ENCODE measurements at regions not wholly inside any gene's neighbourhood (a gene's known extent, or its start where the extent isn't known, plus 50 kb on each side); places are given as distances from the start of the nearest gene placed in this dataset.

DNA sequence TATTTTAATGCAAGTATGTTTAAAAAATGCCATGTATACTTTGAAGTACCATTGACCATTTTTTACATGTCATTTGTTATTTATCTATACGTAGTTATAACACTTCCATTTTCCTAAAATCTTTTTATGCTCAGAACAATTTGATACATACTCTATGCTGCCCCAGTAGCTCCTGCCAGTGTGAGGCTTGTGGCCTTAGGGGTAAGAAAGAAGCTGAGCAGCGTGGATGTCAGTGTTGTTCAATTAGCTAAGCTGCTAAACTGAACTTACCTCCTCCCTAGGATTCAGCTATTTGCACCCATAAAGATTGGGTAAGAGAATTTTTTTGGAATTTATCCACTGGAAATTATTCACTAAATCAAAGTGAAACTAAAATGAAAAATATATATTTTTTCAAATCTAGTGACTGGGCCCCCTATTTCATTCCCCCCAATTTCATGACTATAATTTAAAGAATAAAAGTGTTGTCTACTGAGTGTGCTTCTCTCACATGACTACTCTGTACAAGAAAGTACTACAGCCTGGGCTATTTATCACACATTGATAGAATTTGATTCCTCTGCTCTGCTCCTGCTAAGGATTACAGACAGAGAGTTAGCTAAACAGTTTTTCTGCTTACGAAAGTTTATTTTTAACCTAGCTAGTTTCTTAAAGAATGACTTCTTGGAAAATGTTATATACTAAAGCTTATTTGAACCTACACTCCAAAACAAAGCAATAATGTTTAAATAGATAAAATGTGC lies 1030.3 kb upstream of the ADGRL4 start:
- no peak for DNase-seq
- H3K27me3 ChIP-seq, result no peaks in the 10 kb centered on the region
- no peak for TF ChIP-seq POLR2A (IDR thresholded peaks at IDR 0.05)
- TF ChIP-seq, protein P1, sequence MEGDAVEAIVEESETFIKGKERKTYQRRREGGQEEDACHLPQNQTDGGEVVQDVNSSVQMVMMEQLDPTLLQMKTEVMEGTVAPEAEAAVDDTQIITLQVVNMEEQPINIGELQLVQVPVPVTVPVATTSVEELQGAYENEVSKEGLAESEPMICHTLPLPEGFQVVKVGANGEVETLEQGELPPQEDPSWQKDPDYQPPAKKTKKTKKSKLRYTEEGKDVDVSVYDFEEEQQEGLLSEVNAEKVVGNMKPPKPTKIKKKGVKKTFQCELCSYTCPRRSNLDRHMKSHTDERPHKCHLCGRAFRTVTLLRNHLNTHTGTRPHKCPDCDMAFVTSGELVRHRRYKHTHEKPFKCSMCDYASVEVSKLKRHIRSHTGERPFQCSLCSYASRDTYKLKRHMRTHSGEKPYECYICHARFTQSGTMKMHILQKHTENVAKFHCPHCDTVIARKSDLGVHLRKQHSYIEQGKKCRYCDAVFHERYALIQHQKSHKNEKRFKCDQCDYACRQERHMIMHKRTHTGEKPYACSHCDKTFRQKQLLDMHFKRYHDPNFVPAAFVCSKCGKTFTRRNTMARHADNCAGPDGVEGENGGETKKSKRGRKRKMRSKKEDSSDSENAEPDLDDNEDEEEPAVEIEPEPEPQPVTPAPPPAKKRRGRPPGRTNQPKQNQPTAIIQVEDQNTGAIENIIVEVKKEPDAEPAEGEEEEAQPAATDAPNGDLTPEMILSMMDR (IDR thresholded peaks at IDR 0.05), result no peak
- no peak overlapping the region for H3K4me3 ChIP-seq
- no peaks in the 10 kb centered on the region for H3K36me3 ChIP-seq
- H3K27ac ChIP-seq, result no peak overlapping the region
- H3K9me3 ChIP-seq, result no peaks in the 10 kb centered on the region
- no peaks in the 10 kb centered on the region for H3K4me1 ChIP-seq

DNA sequence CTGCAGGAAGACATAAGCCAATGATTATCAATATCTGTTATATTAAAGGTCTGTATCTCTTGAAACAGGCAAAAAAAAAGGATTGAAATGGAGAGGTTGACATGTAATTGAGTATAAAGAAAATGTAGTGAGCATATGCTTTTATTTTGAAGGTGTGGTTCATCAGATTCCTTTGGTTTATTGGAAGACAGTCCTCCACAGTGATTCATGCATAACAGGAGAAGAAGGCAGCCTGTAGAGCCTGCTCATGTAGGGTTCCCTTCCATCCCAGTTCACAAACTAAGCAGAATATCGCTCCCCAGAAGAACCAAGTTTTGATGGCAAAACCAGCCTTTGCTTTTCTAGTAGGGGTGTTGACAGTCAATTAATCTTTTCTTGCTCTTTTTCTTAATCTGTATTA lies 1016.8 kb upstream of the ADGRL4 start:
- Histone ChIP-seq H3K4me1 (no peaks in the 10 kb centered on the region), H3K27me3 (no peaks in the 10 kb centered on the region), H3K36me3 (no peaks in the 10 kb centered on the region), H3K9me3 (no peaks in the 10 kb centered on the region), H3K27ac (no peak overlapping the region), H3K4me3 (no peak overlapping the region)
- no peak for DNase-seq
- TF ChIP-seq, protein P1 (IDR thresholded peaks at IDR 0.05), result no peak
- no peak for TF ChIP-seq POLR2A (IDR thresholded peaks at IDR 0.05)

DNA sequence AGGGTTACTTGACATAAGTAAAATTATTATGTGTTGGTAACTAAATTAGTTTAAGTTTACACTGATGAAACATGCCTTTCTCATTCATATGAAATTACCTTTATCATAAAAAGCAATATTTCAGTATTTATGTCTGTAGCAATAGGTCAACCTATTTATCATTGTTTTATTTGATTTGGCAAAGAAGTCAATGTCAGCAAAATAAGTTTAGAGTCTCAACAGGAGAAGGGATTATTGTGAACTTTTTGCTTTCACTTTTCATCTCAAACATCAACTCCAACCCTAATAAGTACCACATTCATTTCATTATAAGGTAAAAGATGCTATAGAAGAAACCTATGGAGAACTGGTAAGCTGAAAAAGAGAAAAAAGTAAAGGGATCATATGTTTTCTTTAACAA lies 1015.4 kb upstream of the ADGRL4 start:
- H3K4me3 ChIP-seq, result no peak overlapping the region
- TF ChIP-seq, protein P1 (IDR thresholded peaks at IDR 0.05), result no peak
- TF ChIP-seq POLR2A (IDR thresholded peaks at IDR 0.05), result no peak
- no peaks in the 10 kb centered on the region for H3K4me1 ChIP-seq
- no peaks in the 10 kb centered on the region for H3K9me3 ChIP-seq
- no peak for DNase-seq
- H3K36me3 ChIP-seq, result no peaks in the 10 kb centered on the region
- H3K27ac ChIP-seq, result no peak overlapping the region
- no peaks in the 10 kb centered on the region for H3K27me3 ChIP-seq

DNA sequence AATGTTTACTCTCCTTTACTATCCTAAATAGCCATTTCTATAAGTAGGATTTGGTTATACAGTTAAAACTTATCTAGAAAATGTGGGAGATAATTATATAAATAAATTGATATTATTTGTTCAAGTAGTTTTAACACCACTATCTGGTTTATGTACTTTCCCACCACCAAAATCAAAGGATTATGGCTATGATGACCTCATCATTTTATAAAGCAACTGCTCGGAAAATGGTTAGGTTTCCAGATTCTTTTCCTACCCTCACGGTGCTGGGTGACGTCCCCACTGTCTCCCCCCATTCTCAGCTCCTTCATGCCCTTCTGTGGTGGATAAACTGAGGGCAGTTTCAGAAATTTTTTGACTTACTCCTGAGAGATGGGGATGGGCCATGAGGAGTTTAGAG lies 1011.8 kb upstream of the ADGRL4 start:
- Histone ChIP-seq H3K27ac (no peak overlapping the region), H3K4me1 (no peaks in the 10 kb centered on the region), H3K27me3 (no peaks in the 10 kb centered on the region), H3K9me3 (no peaks in the 10 kb centered on the region), H3K4me3 (no peak overlapping the region), H3K36me3 (no peaks in the 10 kb centered on the region)
- no peak for DNase-seq
- no peak for TF ChIP-seq POLR2A (IDR thresholded peaks at IDR 0.05)
- TF ChIP-seq, protein P1 (IDR thresholded peaks at IDR 0.05), result no peak

DNA sequence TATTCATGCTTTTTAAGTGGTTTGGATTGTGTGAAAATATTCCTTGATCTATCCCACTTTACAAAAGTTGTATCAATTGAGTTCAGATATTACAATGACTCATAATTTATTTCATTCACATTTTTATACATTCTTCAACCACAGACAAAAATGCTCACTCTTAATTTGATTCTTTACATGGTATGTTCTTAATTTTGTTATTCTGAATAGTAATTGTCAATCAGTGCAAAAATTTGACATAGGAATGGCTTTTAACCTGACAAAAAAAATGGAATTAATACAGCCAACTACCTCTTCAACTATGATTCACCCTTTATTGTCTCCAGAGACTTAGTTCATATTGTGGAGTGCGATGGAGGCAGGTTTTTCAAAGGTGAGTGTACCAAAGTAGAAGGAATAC lies 1002.4 kb upstream of the ADGRL4 start:
- Histone ChIP-seq H3K9me3 (no peaks in the 10 kb centered on the region), H3K4me1 (no peaks in the 10 kb centered on the region), H3K27ac (no peak overlapping the region), H3K4me3 (no peak overlapping the region), H3K36me3 (no peaks in the 10 kb centered on the region), H3K27me3 (no peaks in the 10 kb centered on the region)
- TF ChIP-seq, protein P1 (IDR thresholded peaks at IDR 0.05), result no peak
- no peak for TF ChIP-seq POLR2A (IDR thresholded peaks at IDR 0.05)
- no peak for DNase-seq

DNA sequence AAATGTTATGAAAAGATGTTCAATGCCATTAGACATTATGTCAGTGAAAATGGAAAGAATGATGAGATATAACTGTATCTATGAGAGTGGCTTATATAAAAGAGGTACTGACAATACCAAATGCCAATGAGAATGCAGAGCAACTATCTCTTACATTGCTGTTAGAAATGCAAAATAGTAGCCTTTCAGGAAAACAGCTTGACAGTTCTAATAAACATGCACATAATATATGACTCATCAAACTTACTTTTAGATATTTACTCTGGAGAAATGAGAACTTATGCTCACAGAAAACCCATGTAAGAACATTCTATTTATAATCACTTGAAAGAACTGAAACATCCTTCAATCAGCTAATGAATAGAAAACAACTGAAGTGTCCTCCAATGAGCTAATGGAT lies 996.7 kb upstream of the ADGRL4 start:
- TF ChIP-seq, protein P1 (IDR thresholded peaks at IDR 0.05), result no peak
- TF ChIP-seq POLR2A (IDR thresholded peaks at IDR 0.05), result no peak
- Histone ChIP-seq H3K27ac (no peak overlapping the region), H3K4me3 (no peak overlapping the region), H3K36me3 (no peaks in the 10 kb centered on the region), H3K4me1 (no peaks in the 10 kb centered on the region), H3K27me3 (no peaks in the 10 kb centered on the region), H3K9me3 (no peaks in the 10 kb centered on the region)
- DNase-seq, result no peak
